AG10803 (cell line): ENCODE measurements at regions not wholly inside any gene's neighbourhood (a gene's known extent, or its start where the extent isn't known, plus 50 kb on each side); places are given as distances from the start of the nearest gene placed in this dataset.

Experiments
- DNase-seq: peaks from one replicate; pipeline ENCODE4 v3.0.0; 2010; ENCODE audit warnings: low read depth
- H3K4me3 ChIP-seq: 2 replicates; pipeline ENCODE4 v1.5.1; 2011; ENCODE audit warnings: mild to moderate bottlenecking, low read length, control low read depth
- TF ChIP-seq, protein P1 (sequence below): conservative IDR thresholded peaks from 2 replicates; pipeline ENCODE4 v1.5.1; 2011; ENCODE audit warnings: mild to moderate bottlenecking, low read length, control low read depth, inconsistent platforms

DNA sequence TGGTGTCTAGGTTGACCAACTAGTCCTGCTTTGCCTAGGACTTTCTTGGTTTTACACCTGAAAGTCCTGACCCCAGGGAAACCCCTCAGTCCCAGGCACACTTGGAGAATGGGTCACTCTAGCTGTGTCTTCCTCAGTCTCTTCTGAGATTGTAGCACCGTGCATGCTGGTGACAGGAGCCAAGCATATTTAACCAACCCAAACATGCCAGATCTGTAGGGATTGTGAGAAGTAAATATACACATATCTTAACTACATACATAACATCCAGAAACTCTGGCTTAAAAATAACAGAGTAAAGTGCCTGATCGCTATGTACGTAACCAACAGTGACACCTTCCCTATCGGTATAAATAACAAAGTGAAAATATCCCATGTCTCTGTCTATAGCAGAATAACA lies 158.1 kb downstream of the HAPSTR1 start:
- DNase-seq: no peak
- TF ChIP-seq, protein P1, sequence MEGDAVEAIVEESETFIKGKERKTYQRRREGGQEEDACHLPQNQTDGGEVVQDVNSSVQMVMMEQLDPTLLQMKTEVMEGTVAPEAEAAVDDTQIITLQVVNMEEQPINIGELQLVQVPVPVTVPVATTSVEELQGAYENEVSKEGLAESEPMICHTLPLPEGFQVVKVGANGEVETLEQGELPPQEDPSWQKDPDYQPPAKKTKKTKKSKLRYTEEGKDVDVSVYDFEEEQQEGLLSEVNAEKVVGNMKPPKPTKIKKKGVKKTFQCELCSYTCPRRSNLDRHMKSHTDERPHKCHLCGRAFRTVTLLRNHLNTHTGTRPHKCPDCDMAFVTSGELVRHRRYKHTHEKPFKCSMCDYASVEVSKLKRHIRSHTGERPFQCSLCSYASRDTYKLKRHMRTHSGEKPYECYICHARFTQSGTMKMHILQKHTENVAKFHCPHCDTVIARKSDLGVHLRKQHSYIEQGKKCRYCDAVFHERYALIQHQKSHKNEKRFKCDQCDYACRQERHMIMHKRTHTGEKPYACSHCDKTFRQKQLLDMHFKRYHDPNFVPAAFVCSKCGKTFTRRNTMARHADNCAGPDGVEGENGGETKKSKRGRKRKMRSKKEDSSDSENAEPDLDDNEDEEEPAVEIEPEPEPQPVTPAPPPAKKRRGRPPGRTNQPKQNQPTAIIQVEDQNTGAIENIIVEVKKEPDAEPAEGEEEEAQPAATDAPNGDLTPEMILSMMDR: no peak

DNA sequence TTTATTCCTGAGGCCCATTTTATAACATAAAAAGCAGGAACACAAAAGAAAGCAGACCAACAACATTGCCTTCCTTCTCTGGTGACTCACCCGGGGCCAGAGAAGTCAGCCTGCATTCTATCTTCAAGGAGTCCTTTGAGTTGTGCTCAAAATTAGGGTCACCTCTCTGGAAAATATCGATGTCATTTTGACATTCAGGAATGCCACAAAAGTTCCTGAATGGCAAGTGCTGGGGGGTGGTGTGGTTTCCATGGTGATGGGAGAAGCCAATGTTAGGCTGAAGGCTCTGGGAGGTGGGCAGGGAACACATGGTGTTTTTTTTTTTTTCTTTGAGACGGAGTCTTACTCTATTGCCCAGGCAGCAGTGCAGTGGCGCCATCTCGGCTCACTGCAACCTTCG lies 159.6 kb downstream of the HAPSTR1 start:
- H3K4me3 ChIP-seq: no peak overlapping the region

More for the DNA sequence above, 158.1 kb downstream of the HAPSTR1 start:
- H3K4me3 ChIP-seq: no peak overlapping the region

DNA sequence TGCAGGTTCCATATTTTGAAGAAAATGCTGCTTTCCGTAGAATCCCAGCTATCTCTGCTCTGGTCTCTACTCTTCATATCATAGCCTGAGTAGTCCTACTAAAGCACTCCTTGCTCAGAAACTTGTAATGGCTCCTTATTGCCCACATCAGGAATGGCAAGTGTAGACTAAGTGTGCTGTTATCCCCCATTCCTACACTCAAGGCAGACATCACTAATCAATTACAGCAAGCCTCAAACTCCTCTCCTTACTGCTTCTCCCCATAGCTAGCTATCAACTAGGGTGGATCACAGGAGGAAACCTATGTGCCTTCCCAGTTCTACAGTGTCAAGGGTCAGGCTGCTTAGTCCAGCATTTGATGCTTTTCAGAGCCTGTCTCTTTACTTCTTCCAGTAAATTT lies 163.4 kb downstream of the HAPSTR1 start:
- TF ChIP-seq, protein P1: no peak
- no peak for DNase-seq
- no peak overlapping the region for H3K4me3 ChIP-seq

More for the DNA sequence above, 159.6 kb downstream of the HAPSTR1 start:
- DNase-seq: no peak
- TF ChIP-seq, protein P1: no peak

DNA sequence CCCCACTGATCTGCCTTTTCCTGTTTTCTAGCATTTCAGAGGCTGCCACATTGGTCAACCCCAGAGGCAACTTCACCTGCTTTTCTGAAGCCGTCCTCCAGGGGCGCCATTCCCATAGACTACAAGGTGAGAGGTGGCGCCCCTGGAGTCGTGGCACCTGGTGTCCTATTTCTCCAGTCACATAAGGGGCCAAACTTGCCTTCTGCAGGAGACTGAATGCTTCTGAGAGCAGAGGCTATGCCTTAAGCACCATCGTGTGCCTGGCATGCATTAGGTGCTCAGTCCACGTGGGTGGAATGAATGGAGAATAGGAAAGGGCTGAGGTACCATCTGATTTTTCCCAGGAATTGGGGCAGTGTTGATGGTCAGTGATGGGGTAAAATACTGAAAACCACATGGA lies 164.8 kb downstream of the HAPSTR1 start:
- no peak for DNase-seq
- no peak overlapping the region for H3K4me3 ChIP-seq
- TF ChIP-seq, protein P1: no peak; the same call in 1 of the 2 replicates

DNA sequence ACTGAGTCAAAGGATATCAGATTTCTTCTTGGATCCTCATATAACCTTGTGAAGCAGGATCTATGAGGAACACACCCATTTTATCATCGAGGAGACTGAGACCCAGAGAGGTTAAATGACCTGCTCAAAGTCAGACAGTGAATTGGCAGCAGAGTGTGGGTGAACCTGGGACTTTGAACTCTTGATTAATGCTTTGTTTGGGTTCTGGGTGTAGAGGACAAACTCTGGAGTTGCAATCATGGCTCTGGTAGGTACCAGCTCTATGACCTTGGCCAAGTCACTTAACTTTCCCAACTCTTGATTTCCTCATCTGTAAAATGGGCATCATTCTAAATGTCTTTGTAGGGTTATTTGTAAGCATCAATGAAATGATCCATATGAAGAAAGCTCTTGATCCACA lies 166.4 kb downstream of the HAPSTR1 start:
- TF ChIP-seq, protein P1: no peak
- no peak for DNase-seq
- no peak overlapping the region for H3K4me3 ChIP-seq

DNA sequence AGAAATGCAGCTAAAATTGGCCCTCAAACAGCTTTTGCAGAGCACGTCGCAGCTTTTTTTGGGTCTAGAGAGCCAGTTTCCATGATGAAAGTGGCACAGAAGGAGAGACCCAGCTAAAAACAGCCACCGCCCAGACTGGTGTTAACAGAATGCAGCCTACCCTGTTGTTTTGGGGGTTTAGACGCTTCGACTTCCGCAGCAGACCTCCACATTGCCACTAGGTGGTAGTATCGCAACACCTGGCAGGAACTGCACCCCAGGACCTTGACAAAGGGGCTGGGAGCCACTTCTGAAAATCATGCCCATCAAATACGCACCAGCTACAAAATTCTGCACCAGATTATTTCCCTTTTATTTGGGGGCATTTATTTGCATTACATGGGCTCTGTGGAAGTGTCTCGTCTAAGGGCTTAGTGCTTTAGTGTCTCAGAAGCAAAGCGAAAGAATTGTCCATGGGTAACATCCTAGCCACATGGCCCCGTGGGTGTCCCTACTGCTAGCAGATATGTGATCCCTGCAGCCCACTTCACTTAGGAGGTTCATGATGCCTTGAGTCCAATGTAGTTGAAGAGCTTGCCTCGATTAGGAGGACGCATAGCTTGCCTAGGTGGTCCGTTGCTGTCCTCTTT lies 167.1 kb downstream of the HAPSTR1 start:
- H3K4me3 ChIP-seq: no peak overlapping the region
- no peak for DNase-seq
- TF ChIP-seq, protein P1: peak; percentile 53

DNA sequence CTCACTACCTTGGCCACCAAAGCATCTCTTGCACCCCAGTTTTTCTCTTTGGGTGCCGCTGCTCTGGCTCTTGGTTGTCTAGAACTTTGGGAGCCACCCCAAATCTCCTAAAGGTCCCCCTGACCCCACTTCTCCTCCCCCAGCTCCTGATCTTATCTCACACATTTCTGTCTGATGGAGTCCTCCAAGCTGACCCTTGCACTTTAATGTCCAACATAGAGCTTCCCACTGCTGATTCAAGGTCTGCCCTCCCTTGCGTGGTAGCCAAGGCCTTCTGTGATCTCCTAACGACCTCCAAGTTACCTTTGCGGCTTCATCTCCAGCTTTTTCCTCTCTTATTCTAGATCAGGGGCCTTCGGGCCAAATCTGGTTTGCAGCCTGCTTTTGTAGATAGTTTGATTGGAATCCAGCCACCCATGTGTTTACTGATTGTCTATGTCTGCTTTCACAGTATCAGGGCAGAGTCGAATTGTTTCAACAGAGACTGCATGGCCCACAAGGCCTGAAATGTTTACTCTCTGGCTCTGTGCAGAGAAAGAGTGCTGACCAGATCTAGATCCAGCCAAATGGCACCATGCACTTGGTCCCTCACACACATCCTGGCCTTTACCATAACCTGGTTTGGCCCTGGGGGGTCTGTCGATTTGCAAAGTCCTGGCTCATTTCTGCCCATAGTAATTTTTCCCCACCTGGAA lies 168.6 kb downstream of the HAPSTR1 start:
- no peak overlapping the region for H3K4me3 ChIP-seq
- TF ChIP-seq, protein P1: no peak
- DNase-seq: no peak
